Caki2 (cell line): ENCODE measurements at regions not wholly inside any gene's neighbourhood (a gene's known extent, or its start where the extent isn't known, plus 50 kb on each side); places are given as distances from the start of the nearest gene placed in this dataset.
"Not testable (repeated sequence)": the region's sequence is repeated elsewhere in the genome, so short reads cannot be mapped to it uniquely, and the experiment has no call there.

Experiments used
- DNase-seq: peaks from one replicate; pipeline ENCODE4 v3.0.0-alpha.2; 2015; ENCODE audit warnings: low read depth
- in situ Hi-C: cut with HindIII; loops from 2 replicates; pipeline ENCODE4 v1.10.0; 2016; ENCODE audit warnings: low sequenced_read_pairs, low pct_unique_long_range_greater_than_20kb, mixed read lengths

GRCh38 chr12:9392842-9393241 is 184.6 kb upstream of the PZP start:
- no peak for DNase-seq
- in situ Hi-C loops, result no loop called here

- DNase-seq, result no peak
- in situ Hi-C loops, result no loop called here
Measured at GRCh38 chr12:9391815-9392214, 183.6 kb upstream of the PZP start.

GRCh38 chr12:9390761-9391160 is 182.6 kb upstream of the PZP start:
- no peak for DNase-seq
- in situ Hi-C loops, result no loop called here

- DNase-seq, result no peak
- in situ Hi-C loops, result no loop called here
Measured at GRCh38 chr12:9389796-9390195, 181.6 kb upstream of the PZP start.

GRCh38 chr12:9388379-9388778 is 180.2 kb upstream of the PZP start:
- in situ Hi-C loops, result no loop called here
- DNase-seq, result no peak

GRCh38 chr12:9387450-9387849 is 179.3 kb upstream of the PZP start:
- no peak for DNase-seq
- in situ Hi-C loops, result no loop called here

- in situ Hi-C loops, result no loop called here
- DNase-seq, result no peak
Measured at GRCh38 chr12:9383585-9383984, 175.4 kb upstream of the PZP start.

GRCh38 chr12:9381619-9382018 is 173.4 kb upstream of the PZP start:
- in situ Hi-C loops, result no loop called here
- DNase-seq, result no peak

- in situ Hi-C loops, result no loop called here
- no peak for DNase-seq
Measured at GRCh38 chr12:9380650-9381049, 172.5 kb upstream of the PZP start.

GRCh38 chr12:9379023-9379742 is 171.0 kb upstream of the PZP start:
- DNase-seq, result no peak
- in situ Hi-C loops, result no loop called here

- in situ Hi-C loops, result no loop called here
- no peak for DNase-seq
Measured at GRCh38 chr12:9378430-9378835, 170.2 kb upstream of the PZP start.

GRCh38 chr12:9372202-9372601 is 164.0 kb upstream of the PZP start:
- DNase-seq, result no peak
- in situ Hi-C loops, result no loop called here

- in situ Hi-C loops, result no loop called here
- no peak for DNase-seq
Measured at GRCh38 chr12:9367828-9368227, 159.6 kb upstream of the PZP start.

GRCh38 chr12:9367201-9367600 is 159.0 kb upstream of the PZP start:
- in situ Hi-C loops, result no loop called here
- no peak for DNase-seq

GRCh38 chr12:9365296-9365695 is 157.1 kb upstream of the PZP start:
- in situ Hi-C loops, result no loop called here
- no peak for DNase-seq

- in situ Hi-C loops, result no loop called here
- DNase-seq, result no peak
Measured at GRCh38 chr12:9364224-9365176, 156.3 kb upstream of the PZP start.

GRCh38 chr12:9363145-9363544 is 154.9 kb upstream of the PZP start:
- in situ Hi-C loops, result no loop called here
- DNase-seq, result no peak

- no peak for DNase-seq
- in situ Hi-C loops, result no loop called here
Measured at GRCh38 chr12:9361879-9362326, 153.7 kb upstream of the PZP start.

- DNase-seq, result peak; percentile 47
- in situ Hi-C loops, result not testable (repeated sequence)
Measured at GRCh38 chr12:9354009-9354754, 146.0 kb upstream of the PZP start.
